Activated B cell treated with CpG ODN at 0.5 μM for 24 hours (primary cell): ENCODE measurements at regions not wholly inside any gene's neighbourhood (a gene's known extent, or its start where the extent isn't known, plus 50 kb on each side); places are given as distances from the start of the nearest gene placed in this dataset.

Experiments
- ATAC-seq: fragments of 200-7000 bp; cut with Tn5 transposase; one replicate; pipeline ENCODE4 v1.10.0; 2021; ENCODE audit warnings: low read depth, mild to moderate bottlenecking, moderate library complexity
- CTCF ChIA-PET: fragments of 350-600 bp; sonication (Branson Sonifier 250); formaldehyde crosslinking; loops from one replicate; lab custom pipeline; 2021; ENCODE audit warnings: antibody characterized with exemption; lab: Charles Lee
- POLR2A ChIA-PET: fragments of 350-600 bp; sonication (Branson Sonifier 250); formaldehyde crosslinking; loops from one replicate; lab custom pipeline; 2021; ENCODE audit warnings: antibody characterized with exemption; lab: Charles Lee
- DNase-seq: peaks from one replicate; pipeline ENCODE4 v3.0.0; 2022
- H3K27ac Mint-ChIP-seq: one replicate; pipeline ENCODE4 v1.8.0; 2020; ENCODE audit warnings: mixed read lengths
- H3K27me3 Mint-ChIP-seq: one replicate; pipeline ENCODE4 v1.8.0; 2021; ENCODE audit warnings: mixed read lengths
- H3K36me3 Mint-ChIP-seq: one replicate; pipeline ENCODE4 v1.8.0; 2021; ENCODE audit warnings: low read depth, mixed read lengths
- H3K4me1 Mint-ChIP-seq: one replicate; pipeline ENCODE4 v1.8.0; 2021; ENCODE audit warnings: mixed read lengths
- H3K4me3 Mint-ChIP-seq: one replicate; pipeline ENCODE4 v1.8.0; 2020; ENCODE audit warnings: mild to moderate bottlenecking, mixed read lengths
- H3K9me3 Mint-ChIP-seq: one replicate; pipeline ENCODE4 v1.8.0; 2020; ENCODE audit warnings: mixed read lengths
- intact Hi-C: fragments of 100-400 bp; cut with micrococcal nuclease; formaldehyde crosslinking; loops from one replicate; pipeline ENCODE4 v1.15.1; 2024
- TF ChIP-seq, protein P1 (sequence below): fragments of 200-600 bp; IDR thresholded peaks from one replicate; pipeline ENCODE4 v1.8.0; 2022; ENCODE audit warnings: antibody characterized with exemption, mild to moderate bottlenecking

GRCh38 chr20:40176098-40176841 is 512.8 kb downstream of the MAFB start:
- POLR2A ChIA-PET, result no interaction called here
- Mint-ChIP-seq H3K9me3 (no peaks in the 10 kb centered on the region), H3K4me1 (no peaks in the 10 kb centered on the region)

GRCh38 chr20:40175296-40175695 is 513.7 kb downstream of the MAFB start:
- no peaks in the 10 kb centered on the region for H3K4me1 Mint-ChIP-seq
- H3K36me3 Mint-ChIP-seq, result no peaks in the 10 kb centered on the region
- ChIA-PET POLR2A (no interaction called here), CTCF (no interaction called here)
- no peak for DNase-seq
- no peak for ATAC-seq
- intact Hi-C loops, result no loop called here
- no peak overlapping the region for H3K4me3 Mint-ChIP-seq
- peaks cover 12% of the 10 kb centered on the region for H3K27me3 Mint-ChIP-seq
- TF ChIP-seq, protein P1, sequence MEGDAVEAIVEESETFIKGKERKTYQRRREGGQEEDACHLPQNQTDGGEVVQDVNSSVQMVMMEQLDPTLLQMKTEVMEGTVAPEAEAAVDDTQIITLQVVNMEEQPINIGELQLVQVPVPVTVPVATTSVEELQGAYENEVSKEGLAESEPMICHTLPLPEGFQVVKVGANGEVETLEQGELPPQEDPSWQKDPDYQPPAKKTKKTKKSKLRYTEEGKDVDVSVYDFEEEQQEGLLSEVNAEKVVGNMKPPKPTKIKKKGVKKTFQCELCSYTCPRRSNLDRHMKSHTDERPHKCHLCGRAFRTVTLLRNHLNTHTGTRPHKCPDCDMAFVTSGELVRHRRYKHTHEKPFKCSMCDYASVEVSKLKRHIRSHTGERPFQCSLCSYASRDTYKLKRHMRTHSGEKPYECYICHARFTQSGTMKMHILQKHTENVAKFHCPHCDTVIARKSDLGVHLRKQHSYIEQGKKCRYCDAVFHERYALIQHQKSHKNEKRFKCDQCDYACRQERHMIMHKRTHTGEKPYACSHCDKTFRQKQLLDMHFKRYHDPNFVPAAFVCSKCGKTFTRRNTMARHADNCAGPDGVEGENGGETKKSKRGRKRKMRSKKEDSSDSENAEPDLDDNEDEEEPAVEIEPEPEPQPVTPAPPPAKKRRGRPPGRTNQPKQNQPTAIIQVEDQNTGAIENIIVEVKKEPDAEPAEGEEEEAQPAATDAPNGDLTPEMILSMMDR, result no peak
- H3K27ac Mint-ChIP-seq, result no peak overlapping the region
- H3K9me3 Mint-ChIP-seq, result no peaks in the 10 kb centered on the region

More at GRCh38 chr20:40176098-40176841, 512.8 kb downstream of the MAFB start:
- Mint-ChIP-seq H3K36me3 (no peaks in the 10 kb centered on the region), H3K27ac (no peak overlapping the region), H3K4me3 (no peak overlapping the region), H3K27me3 (peaks cover 7% of the 10 kb centered on the region)
- DNase-seq (no peak), ATAC-seq (no peak)
- CTCF ChIA-PET, result no interaction called here
- intact Hi-C loops, result no loop called here
- TF ChIP-seq, protein P1, result no peak

DNA sequence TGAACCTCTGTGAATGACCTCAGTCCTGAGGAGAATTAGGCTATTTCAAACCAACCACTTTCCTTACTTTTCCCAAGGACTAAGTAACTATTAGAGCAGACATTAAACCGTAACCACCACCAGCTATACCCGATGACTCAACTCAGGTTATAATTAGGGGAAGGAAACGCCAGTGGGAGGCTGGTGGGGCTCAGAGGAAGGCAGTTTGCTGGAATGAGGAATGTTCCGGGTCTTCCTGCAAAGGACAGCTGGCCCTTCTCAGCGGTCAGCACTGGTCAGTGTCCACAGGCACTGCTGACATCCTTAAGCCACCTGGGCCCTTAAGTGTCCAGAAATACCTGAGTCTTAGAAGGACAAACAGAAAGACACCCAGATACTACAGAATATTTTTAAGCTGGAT is 515.2 kb downstream of the MAFB start:
- H3K4me1 Mint-ChIP-seq, result no peaks in the 10 kb centered on the region
- ATAC-seq, result no peak
- H3K36me3 Mint-ChIP-seq, result no peaks in the 10 kb centered on the region
- intact Hi-C loops, result no loop called here
- TF ChIP-seq, protein P1, result no peak
- POLR2A ChIA-PET, result no interaction called here
- DNase-seq, result no peak
- H3K27me3 Mint-ChIP-seq, result peaks cover 12% of the 10 kb centered on the region
- H3K4me3 Mint-ChIP-seq, result no peak overlapping the region
- no peaks in the 10 kb centered on the region for H3K9me3 Mint-ChIP-seq
- no peak overlapping the region for H3K27ac Mint-ChIP-seq
- CTCF ChIA-PET, result no interaction called here

GRCh38 chr20:40168981-40169620 is 519.9 kb downstream of the MAFB start:
- H3K36me3 Mint-ChIP-seq, result no peaks in the 10 kb centered on the region
- ATAC-seq (no peak), DNase-seq (no peak)
- POLR2A ChIA-PET, result no interaction called here
- TF ChIP-seq, protein P1, result no peak
- H3K27me3 Mint-ChIP-seq, result peaks cover 10% of the 10 kb centered on the region
- H3K4me3 Mint-ChIP-seq, result no peak overlapping the region
- no peaks in the 10 kb centered on the region for H3K9me3 Mint-ChIP-seq
- CTCF ChIA-PET, result no interaction called here
- H3K27ac Mint-ChIP-seq, result no peak overlapping the region
- no peaks in the 10 kb centered on the region for H3K4me1 Mint-ChIP-seq
- intact Hi-C loops, result no loop called here

DNA sequence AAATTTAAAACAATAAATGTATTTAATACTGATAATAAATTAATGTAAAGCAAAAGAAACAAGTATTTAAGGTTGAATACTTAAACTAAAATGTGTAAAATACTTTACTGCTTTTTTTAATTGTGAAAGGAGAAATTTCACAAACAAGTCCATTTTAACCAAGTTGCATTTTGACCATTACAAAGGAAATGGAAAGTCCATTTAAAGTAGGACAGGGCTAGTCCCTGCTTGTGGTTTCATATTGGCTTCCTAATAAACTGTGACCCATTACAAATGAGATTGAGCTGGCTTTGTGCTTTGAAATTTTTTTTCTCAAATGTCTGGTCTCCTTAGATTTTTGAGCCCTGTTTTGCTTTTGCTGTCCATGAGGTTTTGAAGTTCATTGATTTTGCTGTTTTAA is 527.6 kb downstream of the MAFB start:
- TF ChIP-seq, protein P1, result no peak
- no peaks in the 10 kb centered on the region for H3K27me3 Mint-ChIP-seq
- DNase-seq (no peak), ATAC-seq (no peak)
- intact Hi-C loops, result no loop called here
- no peaks in the 10 kb centered on the region for H3K4me1 Mint-ChIP-seq
- ChIA-PET CTCF (no interaction called here), POLR2A (no interaction called here)
- no peak overlapping the region for H3K27ac Mint-ChIP-seq
- no peaks in the 10 kb centered on the region for H3K36me3 Mint-ChIP-seq
- no peaks in the 10 kb centered on the region for H3K9me3 Mint-ChIP-seq
- H3K4me3 Mint-ChIP-seq, result no peak overlapping the region
